ENCODE measurements at regions not wholly inside any gene's neighbourhood (a gene's known extent, or its start where the extent isn't known, plus 50 kb on each side); places are given as distances from the start of the nearest gene placed in this dataset.

GRCh38 chr2:83305758-83306378 lies 1153.2 kb downstream of the SUCLG1 start:
- WGBS, 2 donors: 76 to 78% methylated on average over 11 of the region's 11 CpGs
- Histone ChIP-seq H3K4me3 (no peak overlapping the region), H3K27ac (no peak overlapping the region), H3K36me3 (no peaks in the 10 kb centered on the region), H3K4me1 (no peaks in the 10 kb centered on the region), H3K27me3 (no peaks in the 10 kb centered on the region), H3K9me3 (no peaks in the 10 kb centered on the region)
- intact Hi-C loops (cut with DNase I): no loop called here
- TF ChIP-seq, protein P1, sequence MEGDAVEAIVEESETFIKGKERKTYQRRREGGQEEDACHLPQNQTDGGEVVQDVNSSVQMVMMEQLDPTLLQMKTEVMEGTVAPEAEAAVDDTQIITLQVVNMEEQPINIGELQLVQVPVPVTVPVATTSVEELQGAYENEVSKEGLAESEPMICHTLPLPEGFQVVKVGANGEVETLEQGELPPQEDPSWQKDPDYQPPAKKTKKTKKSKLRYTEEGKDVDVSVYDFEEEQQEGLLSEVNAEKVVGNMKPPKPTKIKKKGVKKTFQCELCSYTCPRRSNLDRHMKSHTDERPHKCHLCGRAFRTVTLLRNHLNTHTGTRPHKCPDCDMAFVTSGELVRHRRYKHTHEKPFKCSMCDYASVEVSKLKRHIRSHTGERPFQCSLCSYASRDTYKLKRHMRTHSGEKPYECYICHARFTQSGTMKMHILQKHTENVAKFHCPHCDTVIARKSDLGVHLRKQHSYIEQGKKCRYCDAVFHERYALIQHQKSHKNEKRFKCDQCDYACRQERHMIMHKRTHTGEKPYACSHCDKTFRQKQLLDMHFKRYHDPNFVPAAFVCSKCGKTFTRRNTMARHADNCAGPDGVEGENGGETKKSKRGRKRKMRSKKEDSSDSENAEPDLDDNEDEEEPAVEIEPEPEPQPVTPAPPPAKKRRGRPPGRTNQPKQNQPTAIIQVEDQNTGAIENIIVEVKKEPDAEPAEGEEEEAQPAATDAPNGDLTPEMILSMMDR (IDR thresholded peaks at IDR 0.05): no peak
- FAIRE-seq (no peak), ATAC-seq (no peak), DNase-seq (no peak)

GRCh38 chr2:83291083-83291482 lies 1168.0 kb downstream of the SUCLG1 start:
- no peaks in the 10 kb centered on the region for H3K36me3 ChIP-seq
- DNase-seq (no peak), ATAC-seq (no peak), FAIRE-seq (no peak)
- H3K9me3 ChIP-seq: no peaks in the 10 kb centered on the region
- H3K4me3 ChIP-seq: no peak overlapping the region
- no peaks in the 10 kb centered on the region for H3K4me1 ChIP-seq
- H3K27ac ChIP-seq: no peak overlapping the region
- intact Hi-C loops (cut with DNase I): no loop called here
- WGBS, 2 donors: 79 to 87% methylated on average over 4 of the region's 4 CpGs
- TF ChIP-seq, protein P1 (IDR thresholded peaks at IDR 0.05): no peak
- H3K27me3 ChIP-seq: no peaks in the 10 kb centered on the region

- TF ChIP-seq, protein P1 (IDR thresholded peaks at IDR 0.05): no peak
- Histone ChIP-seq H3K4me3 (no peak overlapping the region), H3K4me1 (no peaks in the 10 kb centered on the region), H3K9me3 (no peaks in the 10 kb centered on the region), H3K27ac (no peak overlapping the region), H3K36me3 (no peaks in the 10 kb centered on the region), H3K27me3 (no peaks in the 10 kb centered on the region)
- no peak for FAIRE-seq
- DNase-seq: no peak
- intact Hi-C loops (cut with DNase I): no loop called here
- no peak for ATAC-seq
These were observed 1176.2 kb downstream of the SUCLG1 start for GRCh38 chr2:83282841-83283240.

DNA sequence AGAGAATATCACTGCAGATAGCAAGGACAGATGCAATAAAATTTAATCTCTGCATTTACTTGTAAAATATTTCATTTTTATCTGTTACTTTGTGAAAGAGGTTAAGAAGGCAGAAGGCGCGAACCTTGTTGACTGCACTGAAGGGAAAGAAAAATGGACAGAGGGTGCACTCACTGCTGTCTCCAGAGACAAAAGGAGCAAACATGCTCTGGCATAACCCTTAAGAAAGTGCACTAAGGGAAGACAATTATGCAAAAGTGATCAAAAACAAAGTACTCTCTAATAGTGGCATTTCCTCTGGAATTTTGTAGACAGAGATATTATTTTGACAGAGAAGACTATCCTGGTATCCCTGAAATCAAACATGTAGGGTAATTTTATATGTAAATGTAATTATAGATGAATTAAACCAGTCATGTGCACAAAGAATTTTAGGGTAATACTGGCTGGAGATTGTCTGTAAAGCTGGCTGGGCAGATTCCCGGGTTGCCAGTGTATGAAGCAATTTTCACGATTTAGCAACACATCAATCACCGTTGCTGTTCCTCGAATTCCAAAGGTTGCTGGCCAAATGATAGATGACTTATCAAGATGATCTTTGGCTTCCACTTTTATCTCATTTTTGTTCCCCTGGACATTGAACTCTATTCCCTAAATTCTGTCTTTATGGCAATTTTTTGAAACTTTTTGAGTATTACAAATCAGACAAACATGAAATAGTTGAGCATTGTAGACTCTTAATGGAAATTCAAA lies 1176.9 kb downstream of the SUCLG1 start:
- TF ChIP-seq, protein P1 (IDR thresholded peaks at IDR 0.05): no peak
- H3K27ac ChIP-seq: no peak overlapping the region
- intact Hi-C loops (cut with DNase I): no loop called here

GRCh38 chr2:83280391-83280790 lies 1178.7 kb downstream of the SUCLG1 start:
- 89 to 96% methylated on average over 1 of the region's 1 CpG for WGBS, 2 donors
- intact Hi-C loops (cut with DNase I): no loop called here
- Histone ChIP-seq H3K27me3 (no peaks in the 10 kb centered on the region), H3K9me3 (no peaks in the 10 kb centered on the region), H3K4me3 (no peak overlapping the region), H3K27ac (no peak overlapping the region), H3K36me3 (no peaks in the 10 kb centered on the region), H3K4me1 (no peaks in the 10 kb centered on the region)
- DNase-seq (no peak), FAIRE-seq (no peak), ATAC-seq (no peak)
- TF ChIP-seq, protein P1 (IDR thresholded peaks at IDR 0.05): no peak

More for the DNA sequence above, 1176.9 kb downstream of the SUCLG1 start:
- FAIRE-seq (no peak), ATAC-seq (no peak), DNase-seq (no peak)
- H3K36me3 ChIP-seq: no peaks in the 10 kb centered on the region
- no peaks in the 10 kb centered on the region for H3K27me3 ChIP-seq
- 51 to 56% methylated on average over 6 of the region's 6 CpGs for WGBS, 2 donors
- no peaks in the 10 kb centered on the region for H3K4me1 ChIP-seq
- H3K9me3 ChIP-seq: no peaks in the 10 kb centered on the region
- H3K4me3 ChIP-seq: no peak overlapping the region

Measured in pancreas (tissue), 10 donors.